Coronary artery (tissue), 2 donors: ENCODE measurements at regions not wholly inside any gene's neighbourhood (a gene's known extent, or its start where the extent isn't known, plus 50 kb on each side); places are given as distances from the start of the nearest gene placed in this dataset.
"Not testable (repeated sequence)": the region's sequence is repeated elsewhere in the genome, so short reads cannot be mapped to it uniquely, and the experiment has no call there.

Experiments used
- DNase-seq: peaks from one replicate; pipeline ENCODE4 v3.0.0-alpha.2; 2017; ENCODE audit warnings: low spot score
- H3K27ac ChIP-seq, 2 donors: fragments of 200-600 bp; sonication (generic); one replicate each; pipeline ENCODE4 v1.5.1; 2016 to 2019
- H3K4me3 ChIP-seq: fragments of 200-600 bp; sonication (generic); 2 replicates; pipeline ENCODE4 v1.5.1; 2016; ENCODE audit warnings: mild to moderate bottlenecking, moderate library complexity
- TF ChIP-seq, protein P1 (sequence below): fragments of 200-600 bp; sonication (generic); IDR thresholded peaks from one replicate; pipeline ENCODE4 v1.5.1; 2019; ENCODE audit warnings: antibody characterized with exemption

- DNase-seq: no peak
- no peak overlapping the region for H3K4me3 ChIP-seq
- TF ChIP-seq, protein P1, sequence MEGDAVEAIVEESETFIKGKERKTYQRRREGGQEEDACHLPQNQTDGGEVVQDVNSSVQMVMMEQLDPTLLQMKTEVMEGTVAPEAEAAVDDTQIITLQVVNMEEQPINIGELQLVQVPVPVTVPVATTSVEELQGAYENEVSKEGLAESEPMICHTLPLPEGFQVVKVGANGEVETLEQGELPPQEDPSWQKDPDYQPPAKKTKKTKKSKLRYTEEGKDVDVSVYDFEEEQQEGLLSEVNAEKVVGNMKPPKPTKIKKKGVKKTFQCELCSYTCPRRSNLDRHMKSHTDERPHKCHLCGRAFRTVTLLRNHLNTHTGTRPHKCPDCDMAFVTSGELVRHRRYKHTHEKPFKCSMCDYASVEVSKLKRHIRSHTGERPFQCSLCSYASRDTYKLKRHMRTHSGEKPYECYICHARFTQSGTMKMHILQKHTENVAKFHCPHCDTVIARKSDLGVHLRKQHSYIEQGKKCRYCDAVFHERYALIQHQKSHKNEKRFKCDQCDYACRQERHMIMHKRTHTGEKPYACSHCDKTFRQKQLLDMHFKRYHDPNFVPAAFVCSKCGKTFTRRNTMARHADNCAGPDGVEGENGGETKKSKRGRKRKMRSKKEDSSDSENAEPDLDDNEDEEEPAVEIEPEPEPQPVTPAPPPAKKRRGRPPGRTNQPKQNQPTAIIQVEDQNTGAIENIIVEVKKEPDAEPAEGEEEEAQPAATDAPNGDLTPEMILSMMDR: no peak
- no peak overlapping the region for H3K27ac ChIP-seq
These were observed 93.2 kb upstream of the MYL10 start for GRCh38 chr7:101722247-101722646.

DNA sequence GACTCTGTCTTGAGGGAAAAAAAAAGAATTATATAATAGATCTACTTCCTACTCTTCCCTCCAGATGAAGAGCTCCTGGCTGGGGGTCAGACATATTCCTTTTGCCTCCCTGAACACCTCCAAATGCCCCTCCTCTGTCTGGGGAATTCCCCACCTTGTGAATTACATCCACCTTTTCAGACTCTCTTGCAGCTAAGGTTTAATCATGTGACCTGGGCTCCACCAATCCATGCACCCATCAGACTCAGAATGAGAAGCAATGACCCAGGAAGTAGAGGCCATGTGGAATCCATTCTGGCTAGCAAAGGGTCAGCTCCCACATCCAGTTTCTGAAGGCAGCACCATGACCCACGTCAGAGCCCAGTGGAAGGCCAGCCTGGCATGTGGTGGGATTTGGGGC, 93.6 kb upstream of the CUX1 start:
- Histone ChIP-seq H3K27ac (no peak overlapping the region), H3K4me3 (no peak overlapping the region)
- TF ChIP-seq, protein P1: no peak
- DNase-seq: no peak

DNA sequence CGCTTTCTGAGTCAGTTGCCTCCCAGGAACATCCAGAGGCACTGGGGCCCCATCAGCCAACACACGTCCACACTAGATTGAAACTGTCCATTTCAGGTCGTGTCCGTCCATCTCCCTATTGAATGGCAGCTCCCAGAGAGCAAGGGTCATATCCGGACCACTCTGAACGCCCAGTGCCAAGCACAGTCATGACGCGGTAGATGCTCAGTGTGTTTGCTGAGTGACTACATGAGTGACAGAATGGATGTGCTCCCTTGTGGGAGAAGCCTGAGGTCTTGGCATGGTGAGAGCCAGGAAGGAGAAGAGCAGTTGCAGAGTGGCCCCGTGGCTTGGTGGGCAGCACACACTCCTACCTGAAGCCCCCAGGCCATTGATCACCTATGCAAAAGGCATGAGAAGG, 92.5 kb upstream of the CUX1 start:
- TF ChIP-seq, protein P1: no peak
- no peak overlapping the region for H3K4me3 ChIP-seq
- DNase-seq: no peak
- H3K27ac ChIP-seq: no peak overlapping the region

DNA sequence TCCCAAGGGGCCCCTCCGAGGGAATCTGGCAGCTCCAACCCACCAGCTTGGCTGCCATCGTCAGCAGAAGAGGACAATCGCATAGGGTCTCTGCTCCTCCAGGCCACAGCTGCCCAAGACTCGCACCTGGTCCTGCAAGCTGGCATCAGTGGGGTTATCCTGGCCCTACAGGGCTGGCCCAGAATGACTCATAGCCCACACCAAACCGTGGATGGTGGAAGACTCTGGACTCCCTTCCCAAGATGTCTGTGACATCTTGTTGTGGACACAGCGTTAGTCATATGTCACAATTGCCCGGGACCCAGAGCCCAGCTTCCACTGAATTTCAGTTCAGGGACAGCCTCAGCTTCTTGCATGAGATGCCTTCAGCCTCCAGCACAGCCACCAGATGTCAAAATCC, 91.5 kb upstream of the CUX1 start:
- DNase-seq: no peak
- TF ChIP-seq, protein P1: no peak
- Histone ChIP-seq H3K27ac (no peak overlapping the region), H3K4me3 (no peak overlapping the region)

- Histone ChIP-seq H3K4me3 (no peak overlapping the region), H3K27ac (no peak overlapping the region)
- DNase-seq: no peak
- TF ChIP-seq, protein P1: no peak
These were observed 90.2 kb upstream of the CUX1 start for GRCh38 chr7:101727184-101727583.

- Histone ChIP-seq H3K27ac (no peak overlapping the region), H3K4me3 (no peak overlapping the region)
- DNase-seq: no peak
- TF ChIP-seq, protein P1: no peak
These were observed 89.3 kb upstream of the CUX1 start for GRCh38 chr7:101728128-101728527.

DNA sequence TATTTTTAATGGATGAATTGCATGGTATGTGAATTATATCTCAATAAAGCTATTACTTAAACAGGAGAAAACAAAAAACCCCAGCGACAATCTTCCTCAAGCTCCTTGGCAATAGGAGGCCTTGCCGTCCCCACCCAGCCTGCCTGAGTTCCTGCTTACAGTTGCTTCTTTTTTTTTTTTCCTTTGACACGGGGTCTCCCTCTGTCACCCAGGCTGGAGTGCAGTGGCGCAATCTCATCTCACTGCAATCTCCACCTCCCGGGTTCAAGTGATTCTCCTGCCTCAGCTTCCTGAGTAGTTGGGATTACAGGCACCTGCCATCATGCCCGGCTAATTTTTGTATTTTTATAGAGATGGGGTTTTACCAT, 88.6 kb upstream of the CUX1 start:
- DNase-seq, H3K4me3 ChIP-seq, H3K27ac ChIP-seq: not testable (repeated sequence)
